NCI-H146 (cell line): ENCODE measurements at regions not wholly inside any gene's neighbourhood (a gene's known extent, or its start where the extent isn't known, plus 50 kb on each side); places are given as distances from the start of the nearest gene placed in this dataset.
"Not testable (repeated sequence)": the region's sequence is repeated elsewhere in the genome, so short reads cannot be mapped to it uniquely, and the experiment has no call there.

Experiments
- DNase-seq: peaks from one replicate; lab custom pipeline; 2025; lab: John Stamatoyannopoulos, UW

GRCh38 chr7:115793958-115794702 lies 236.4 kb downstream of the TFEC start:
- DNase-seq = no peak

GRCh38 chr7:115789901-115790300 lies 240.7 kb downstream of the TFEC start:
- DNase-seq = no peak

- not testable (repeated sequence) for DNase-seq
These were observed 241.1 kb downstream of the TFEC start for GRCh38 chr7:115789473-115789872.

- DNase-seq = no peak
These were observed 247.7 kb downstream of the TFEC start for GRCh38 chr7:115782696-115783490.

GRCh38 chr7:115779561-115779960 lies 251.0 kb downstream of the TFEC start:
- DNase-seq = no peak

GRCh38 chr7:115775981-115776380 lies 254.6 kb downstream of the TFEC start:
- no peak for DNase-seq

- DNase-seq = no peak
These were observed 267.2 kb downstream of the TFEC start for GRCh38 chr7:115763347-115763746.

- DNase-seq = no peak
These were observed 272.5 kb downstream of the TFEC start for GRCh38 chr7:115758025-115758424.

- no peak for DNase-seq
These were observed 276.3 kb downstream of the TFEC start for GRCh38 chr7:115754226-115754625.

- no peak for DNase-seq
These were observed 280.6 kb downstream of the TFEC start for GRCh38 chr7:115749924-115750323.

GRCh38 chr7:115748123-115748738 lies 282.3 kb downstream of the TFEC start:
- DNase-seq = peak; percentile 12

GRCh38 chr7:115747174-115747573 lies 283.4 kb downstream of the TFEC start:
- DNase-seq = no peak

- DNase-seq = no peak
These were observed 290.5 kb downstream of the TFEC start for GRCh38 chr7:115740043-115740442.

- DNase-seq = no peak
These were observed 295.9 kb downstream of the TFEC start for GRCh38 chr7:115734641-115735040.

GRCh38 chr7:115731796-115732471 lies 298.6 kb downstream of the TFEC start:
- no peak for DNase-seq

GRCh38 chr7:115728518-115728917 lies 302.0 kb downstream of the TFEC start:
- no peak for DNase-seq

- DNase-seq = peak; percentile 35
These were observed 306.0 kb downstream of the TFEC start for GRCh38 chr7:115724400-115725056.

GRCh38 chr7:115722302-115722977 lies 308.1 kb downstream of the TFEC start:
- DNase-seq = no peak

GRCh38 chr7:115721293-115722217 lies 309.0 kb downstream of the TFEC start:
- no peak for DNase-seq

GRCh38 chr7:115719963-115720362 lies 310.6 kb downstream of the TFEC start:
- no peak for DNase-seq
